IMR-90 (cell line): ENCODE measurements at regions not wholly inside any gene's neighbourhood (a gene's known extent, or its start where the extent isn't known, plus 50 kb on each side); places are given as distances from the start of the nearest gene placed in this dataset.

Experiments used
- CEBPB ChIP-seq: IDR thresholded peaks from 2 replicates; pipeline ENCODE4 v1.6.1; 2012; ENCODE audit warnings: low read depth, low read length, improper control_type of control experiment
- CHD1 ChIP-seq: IDR thresholded peaks from 2 replicates; pipeline ENCODE4 v1.6.1; 2012; ENCODE audit warnings: low read depth, low read length, improper control_type of control experiment
- POLR2A ChIP-seq: IDR thresholded peaks from 2 replicates; pipeline ENCODE4 v1.6.1; 2012; ENCODE audit warnings: mild to moderate bottlenecking, low read depth, low read length
- SMC3 ChIP-seq: fragments of 150-350 bp; IDR thresholded peaks from 2 replicates; pipeline ENCODE4 v1.6.1; 2016; ENCODE audit warnings: low read depth, mild to moderate bottlenecking, antibody characterized with exemption, low read length, moderate library complexity
- TF ChIP-seq, protein P1 (sequence below): conservative IDR thresholded peaks from 2 replicates; pipeline ENCODE4 v1.5.1; 2012; ENCODE audit warnings: mild to moderate bottlenecking, low read depth, low read length, improper control_type of control experiment
- TF ChIP-seq, protein P2 (sequence below): fragments of 150-350 bp; IDR thresholded peaks from 2 replicates; pipeline ENCODE4 v1.6.1; 2017; ENCODE audit warnings: mild to moderate bottlenecking, antibody characterized with exemption, low read length, low read depth

- TF ChIP-seq, protein P1, sequence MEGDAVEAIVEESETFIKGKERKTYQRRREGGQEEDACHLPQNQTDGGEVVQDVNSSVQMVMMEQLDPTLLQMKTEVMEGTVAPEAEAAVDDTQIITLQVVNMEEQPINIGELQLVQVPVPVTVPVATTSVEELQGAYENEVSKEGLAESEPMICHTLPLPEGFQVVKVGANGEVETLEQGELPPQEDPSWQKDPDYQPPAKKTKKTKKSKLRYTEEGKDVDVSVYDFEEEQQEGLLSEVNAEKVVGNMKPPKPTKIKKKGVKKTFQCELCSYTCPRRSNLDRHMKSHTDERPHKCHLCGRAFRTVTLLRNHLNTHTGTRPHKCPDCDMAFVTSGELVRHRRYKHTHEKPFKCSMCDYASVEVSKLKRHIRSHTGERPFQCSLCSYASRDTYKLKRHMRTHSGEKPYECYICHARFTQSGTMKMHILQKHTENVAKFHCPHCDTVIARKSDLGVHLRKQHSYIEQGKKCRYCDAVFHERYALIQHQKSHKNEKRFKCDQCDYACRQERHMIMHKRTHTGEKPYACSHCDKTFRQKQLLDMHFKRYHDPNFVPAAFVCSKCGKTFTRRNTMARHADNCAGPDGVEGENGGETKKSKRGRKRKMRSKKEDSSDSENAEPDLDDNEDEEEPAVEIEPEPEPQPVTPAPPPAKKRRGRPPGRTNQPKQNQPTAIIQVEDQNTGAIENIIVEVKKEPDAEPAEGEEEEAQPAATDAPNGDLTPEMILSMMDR = no peak
- TF ChIP-seq SMC3 (no peak), CEBPB (peak; percentile 94), CHD1 (no peak), POLR2A (no peak)
- TF ChIP-seq, protein P2, sequence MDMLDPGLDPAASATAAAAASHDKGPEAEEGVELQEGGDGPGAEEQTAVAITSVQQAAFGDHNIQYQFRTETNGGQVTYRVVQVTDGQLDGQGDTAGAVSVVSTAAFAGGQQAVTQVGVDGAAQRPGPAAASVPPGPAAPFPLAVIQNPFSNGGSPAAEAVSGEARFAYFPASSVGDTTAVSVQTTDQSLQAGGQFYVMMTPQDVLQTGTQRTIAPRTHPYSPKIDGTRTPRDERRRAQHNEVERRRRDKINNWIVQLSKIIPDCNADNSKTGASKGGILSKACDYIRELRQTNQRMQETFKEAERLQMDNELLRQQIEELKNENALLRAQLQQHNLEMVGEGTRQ = no peak
These were observed 62.7 kb upstream of the USP9X start for GRCh38 chrX:41022566-41022965.
